NB4 (cell line): ENCODE measurements at regions not wholly inside any gene's neighbourhood (a gene's known extent, or its start where the extent isn't known, plus 50 kb on each side); places are given as distances from the start of the nearest gene placed in this dataset.
"Not testable (repeated sequence)": the region's sequence is repeated elsewhere in the genome, so short reads cannot be mapped to it uniquely, and the experiment has no call there.

Source experiments
- CTCF ChIP-seq: IDR thresholded peaks from one replicate; pipeline ENCODE4 v1.5.1; 2012; ENCODE audit warnings: low read depth, low read length
- MYC ChIP-seq: IDR thresholded peaks from 2 replicates; pipeline ENCODE4 v1.6.1; 2011; ENCODE audit warnings: low read depth, low read length

GRCh38 chr10:38354410-38354809, 260.3 kb downstream of the ZNF37A start:
- not testable (repeated sequence) for TF ChIP-seq CTCF, MYC
